Sigmoid colon (tissue), 4 donors: ENCODE measurements at regions not wholly inside any gene's neighbourhood (a gene's known extent, or its start where the extent isn't known, plus 50 kb on each side); places are given as distances from the start of the nearest gene placed in this dataset.

Experiments used
- CTCF ChIP-seq, 4 experiments: fragments of 450-650 bp in 3 of 4; fragments of 200-600 bp in 1 of 4; IDR thresholded peaks; one replicate each; pipeline ENCODE4 v1.5.1; 2016 to 2019; ENCODE audit warnings: antibody characterized with exemption in 4 of 4, mild to moderate bottlenecking in 3 of 4, moderate library complexity in 2 of 4
- EP300 ChIP-seq, 4 donors: sonication (generic); formaldehyde crosslinking; IDR thresholded peaks; one replicate each; pipeline ENCODE4 v1.6.1; 2017; ENCODE audit warnings: antibody characterized with exemption in 4 of 4
- POLR2A ChIP-seq, 2 donors: fragments of 450-650 bp; IDR thresholded peaks; one replicate each; pipeline ENCODE4 v1.6.1; 2016; ENCODE audit warnings: antibody characterized with exemption in 2 of 2, mild to moderate bottlenecking in 2 of 2, moderate library complexity in 2 of 2
- POLR2AphosphoS5 ChIP-seq, 4 donors: sonication (generic); formaldehyde crosslinking; IDR thresholded peaks; one replicate each; pipeline ENCODE4 v1.6.1; 2017; ENCODE audit warnings: antibody characterized with exemption in 4 of 4

GRCh38 chr21:38569733-38570132 lies 71.5 kb upstream of the ERG start:
- no peak for TF ChIP-seq POLR2A (IDR thresholded peaks at IDR 0.05)
- TF ChIP-seq EP300 (IDR thresholded peaks at IDR 0.05), result no peak
- TF ChIP-seq POLR2AphosphoS5 (IDR thresholded peaks at IDR 0.05), result no peak
- no peak for TF ChIP-seq CTCF (IDR thresholded peaks at IDR 0.05)
